ENCODE measurements at regions not wholly inside any gene's neighbourhood (a gene's known extent, or its start where the extent isn't known, plus 50 kb on each side); places are given as distances from the start of the nearest gene placed in this dataset.
"Not testable (repeated sequence)": the region's sequence is repeated elsewhere in the genome, so short reads cannot be mapped to it uniquely, and the experiment has no call there.

- Histone ChIP-seq H3K4me3 (ENCODE audit: low read length) (no peak overlapping the region), H3K4me1 (ENCODE audit: insufficient read depth, low read length) (no peaks in the 10 kb centered on the region), H3K9me3 (ENCODE audit: low read depth, low read length) (no peaks in the 10 kb centered on the region), H3K27me3 (ENCODE audit: insufficient read depth, low read length) (no peaks in the 10 kb centered on the region)
Observed at GRCh38 chr6:12348530-12349511, 58.7 kb downstream of the EDN1 start.

- Histone ChIP-seq H3K4me3 (ENCODE audit: low read length) (no peak overlapping the region), H3K9me3 (ENCODE audit: low read depth, low read length) (no peaks in the 10 kb centered on the region), H3K27me3 (ENCODE audit: insufficient read depth, low read length) (no peaks in the 10 kb centered on the region), H3K4me1 (ENCODE audit: insufficient read depth, low read length) (no peaks in the 10 kb centered on the region)
Observed at GRCh38 chr6:12350644-12351170, 60.5 kb downstream of the EDN1 start.

- no peak overlapping the region for H3K4me3 ChIP-seq (ENCODE audit: low read length)
- no peaks in the 10 kb centered on the region for H3K27me3 ChIP-seq (ENCODE audit: insufficient read depth, low read length)
- H3K9me3 ChIP-seq (ENCODE audit: low read depth, low read length) = no peaks in the 10 kb centered on the region
- no peaks in the 10 kb centered on the region for H3K4me1 ChIP-seq (ENCODE audit: insufficient read depth, low read length)
Observed at GRCh38 chr6:12351672-12352071, 61.5 kb downstream of the EDN1 start.

- Histone ChIP-seq H3K4me3 (ENCODE audit: low read length) (no peak overlapping the region), H3K9me3 (ENCODE audit: low read depth, low read length) (no peaks in the 10 kb centered on the region), H3K27me3 (ENCODE audit: insufficient read depth, low read length) (no peaks in the 10 kb centered on the region), H3K4me1 (ENCODE audit: insufficient read depth, low read length) (peaks cover 18% of the 10 kb centered on the region)
Observed at GRCh38 chr6:12353731-12354130, 63.6 kb downstream of the EDN1 start.

- peaks cover 24% of the 10 kb centered on the region for H3K4me1 ChIP-seq (ENCODE audit: insufficient read depth, low read length)
- H3K9me3 ChIP-seq (ENCODE audit: low read depth, low read length) = no peaks in the 10 kb centered on the region
- no peak overlapping the region for H3K4me3 ChIP-seq (ENCODE audit: low read length)
- H3K27me3 ChIP-seq (ENCODE audit: insufficient read depth, low read length) = no peaks in the 10 kb centered on the region
Observed at GRCh38 chr6:12354499-12354898, 64.3 kb downstream of the EDN1 start.

- Histone ChIP-seq H3K4me1 (ENCODE audit: insufficient read depth, low read length) (peaks cover 30% of the 10 kb centered on the region), H3K4me3 (ENCODE audit: low read length) (no peak overlapping the region), H3K27me3 (ENCODE audit: insufficient read depth, low read length) (no peaks in the 10 kb centered on the region), H3K9me3 (ENCODE audit: low read depth, low read length) (no peaks in the 10 kb centered on the region)
Observed at GRCh38 chr6:12355354-12355753, 65.2 kb downstream of the EDN1 start.

- peaks cover 30% of the 10 kb centered on the region for H3K4me1 ChIP-seq (ENCODE audit: insufficient read depth, low read length)
Observed at GRCh38 chr6:12356431-12356830, 66.3 kb downstream of the EDN1 start.

GRCh38 chr6:12356983-12357972 is 67.1 kb downstream of the EDN1 start:
- Histone ChIP-seq H3K4me3 (ENCODE audit: low read length) (no peak overlapping the region), H3K27me3 (ENCODE audit: insufficient read depth, low read length) (no peaks in the 10 kb centered on the region), H3K9me3 (ENCODE audit: low read depth, low read length) (no peaks in the 10 kb centered on the region), H3K4me1 (ENCODE audit: insufficient read depth, low read length) (peaks cover 31% of the 10 kb centered on the region)

More at GRCh38 chr6:12356431-12356830, 66.3 kb downstream of the EDN1 start:
- no peaks in the 10 kb centered on the region for H3K9me3 ChIP-seq (ENCODE audit: low read depth, low read length)
- no peaks in the 10 kb centered on the region for H3K27me3 ChIP-seq (ENCODE audit: insufficient read depth, low read length)
- no peak overlapping the region for H3K4me3 ChIP-seq (ENCODE audit: low read length)

- no peak overlapping the region for H3K4me3 ChIP-seq (ENCODE audit: low read length)
- H3K9me3 ChIP-seq (ENCODE audit: low read depth, low read length) = no peaks in the 10 kb centered on the region
- H3K4me1 ChIP-seq (ENCODE audit: insufficient read depth, low read length) = peaks cover 48% of the 10 kb centered on the region
- H3K27me3 ChIP-seq (ENCODE audit: insufficient read depth, low read length) = no peaks in the 10 kb centered on the region
Observed at GRCh38 chr6:12359036-12359435, 68.9 kb downstream of the EDN1 start.

- Histone ChIP-seq H3K4me3 (ENCODE audit: low read length) (no peak overlapping the region), H3K9me3 (ENCODE audit: low read depth, low read length) (no peaks in the 10 kb centered on the region), H3K27me3 (ENCODE audit: insufficient read depth, low read length) (no peaks in the 10 kb centered on the region), H3K4me1 (ENCODE audit: insufficient read depth, low read length) (peaks cover 54% of the 10 kb centered on the region)
Observed at GRCh38 chr6:12361042-12361765, 71.0 kb downstream of the EDN1 start.

- H3K9me3 ChIP-seq (ENCODE audit: low read depth, low read length); H3K4me3 ChIP-seq (ENCODE audit: low read length); H3K27me3 ChIP-seq (ENCODE audit: insufficient read depth, low read length): not testable (repeated sequence)
- peaks cover 39% of the 10 kb centered on the region for H3K4me1 ChIP-seq (ENCODE audit: insufficient read depth, low read length)
Observed at GRCh38 chr6:12363277-12363650, 73.1 kb downstream of the EDN1 start.

GRCh38 chr6:12363651-12364381 is 73.7 kb downstream of the EDN1 start:
- Histone ChIP-seq H3K9me3 (ENCODE audit: low read depth, low read length) (no peaks in the 10 kb centered on the region), H3K4me3 (ENCODE audit: low read length) (no peak overlapping the region), H3K4me1 (ENCODE audit: insufficient read depth, low read length) (peaks cover 37% of the 10 kb centered on the region), H3K27me3 (ENCODE audit: insufficient read depth, low read length) (no peaks in the 10 kb centered on the region)

- Histone ChIP-seq H3K4me1 (ENCODE audit: insufficient read depth, low read length) (peaks cover 37% of the 10 kb centered on the region), H3K27me3 (ENCODE audit: insufficient read depth, low read length) (no peaks in the 10 kb centered on the region), H3K4me3 (ENCODE audit: low read length) (no peak overlapping the region), H3K9me3 (ENCODE audit: low read depth, low read length) (no peaks in the 10 kb centered on the region)
Observed at GRCh38 chr6:12364621-12365020, 74.5 kb downstream of the EDN1 start.

- Histone ChIP-seq H3K27me3 (ENCODE audit: insufficient read depth, low read length) (no peaks in the 10 kb centered on the region), H3K4me3 (ENCODE audit: low read length) (no peak overlapping the region), H3K9me3 (ENCODE audit: low read depth, low read length) (no peaks in the 10 kb centered on the region), H3K4me1 (ENCODE audit: insufficient read depth, low read length) (peaks cover 45% of the 10 kb centered on the region)
Observed at GRCh38 chr6:12366731-12367130, 76.6 kb downstream of the EDN1 start.
